PC-3 (cell line): ENCODE measurements at regions not wholly inside any gene's neighbourhood (a gene's known extent, or its start where the extent isn't known, plus 50 kb on each side); places are given as distances from the start of the nearest gene placed in this dataset.

Experiments used
- ATAC-seq: fragments of 200-7000 bp; cut with Tn5 transposase; 2 replicates; pipeline ENCODE4 v1.9.1; 2020; ENCODE audit warnings: mild to moderate bottlenecking, moderate library complexity
- BruUV-seq: library from RNA; stranded (reverse); fragments of 400-500 nt; replicated peaks from 2 replicates; lab custom pipeline; 2021; lab: Mats Ljungman, UMichigan
- CTCF ChIA-PET: fragments of 300-600 bp; sonication (Branson Sonifier 250); formaldehyde crosslinking; loops from one replicate; lab custom pipeline; 2022; ENCODE audit warnings: antibody characterized with exemption; lab: Charles Lee
- POLR2A ChIA-PET: fragments of 300-600 bp; sonication (Branson Sonifier 250); formaldehyde crosslinking; loops from one replicate; lab custom pipeline; 2022; ENCODE audit warnings: antibody characterized with exemption; ENCODE audit not compliant: unreplicated experiment; lab: Charles Lee
- DNase-seq: peaks from one replicate; pipeline ENCODE4 v3.0.0-alpha.2; 2015
- H2AFZ ChIP-seq: fragments of 300-600 bp; sonication (generic); 2 replicates; pipeline ENCODE4 v1.6.0; 2016; ENCODE audit warnings: antibody characterized with exemption, low read length
- H3F3A ChIP-seq: fragments of 300-600 bp; sonication (generic); one replicate; pipeline ENCODE4 v1.6.0; 2017; ENCODE audit warnings: antibody characterized with exemption, low read length, control low read depth, mild to moderate bottlenecking; ENCODE audit not compliant: unreplicated experiment
- H3K27ac ChIP-seq: fragments of 300-600 bp; sonication (generic); 2 replicates; pipeline ENCODE4 v1.5.1; 2016; ENCODE audit warnings: mild to moderate bottlenecking, low read length
- H3K27me3 ChIP-seq: fragments of 300-600 bp; sonication (generic); 2 replicates; pipeline ENCODE4 v1.6.1; 2016; ENCODE audit warnings: low read length, mixed read lengths
- H3K36me3 ChIP-seq: fragments of 300-600 bp; sonication (generic); 2 replicates; pipeline ENCODE4 v1.6.1; 2016; ENCODE audit warnings: low read depth, mixed run types, low read length, mixed read lengths
- H3K4me1 ChIP-seq: fragments of 300-600 bp; sonication (generic); 2 replicates; pipeline ENCODE4 v1.5.1; 2016; ENCODE audit warnings: low read length; ENCODE audit not compliant: insufficient read depth
- H3K4me2 ChIP-seq: fragments of 300-600 bp; sonication (generic); 2 replicates; pipeline ENCODE4 v1.6.0; 2016; ENCODE audit warnings: low read length
- H3K4me3 ChIP-seq: fragments of 300-600 bp; sonication (generic); 2 replicates; pipeline ENCODE4 v1.5.1; 2016; ENCODE audit warnings: mild to moderate bottlenecking, low read length, mixed read lengths
- H3K79me2 ChIP-seq: fragments of 300-600 bp; sonication (generic); 2 replicates; pipeline ENCODE4 v1.6.1; 2017; ENCODE audit warnings: low read length, mixed read lengths
- H3K9ac ChIP-seq: fragments of 300-600 bp; sonication (generic); 2 replicates; pipeline ENCODE4 v1.6.0; 2016; ENCODE audit warnings: mild to moderate bottlenecking, low read length
- H3K9me2 ChIP-seq: fragments of 300-600 bp; sonication (generic); replicated peaks from 2 replicates; pipeline ENCODE4 v1.6.1; 2016; ENCODE audit warnings: mixed run types, low read length, mixed read lengths
- H3K9me3 ChIP-seq: fragments of 300-600 bp; sonication (generic); 2 replicates; pipeline ENCODE4 v1.6.1; 2016; ENCODE audit warnings: low read length, mixed read lengths
- H4K20me1 ChIP-seq: fragments of 300-600 bp; sonication (generic); 2 replicates; pipeline ENCODE4 v1.6.1; 2016; ENCODE audit warnings: low read length, mixed read lengths
- CTCF ChIP-seq: fragments of 300-600 bp; sonication (generic); conservative IDR thresholded peaks from 2 replicates; pipeline ENCODE4 v1.5.1; 2017; ENCODE audit warnings: antibody characterized with exemption, low read depth, mild to moderate bottlenecking, low read length
- EZH2 ChIP-seq: fragments of 300-600 bp; sonication (generic); IDR thresholded peaks from one replicate; pipeline ENCODE4 v1.6.1; 2017; ENCODE audit warnings: antibody characterized with exemption, mild to moderate bottlenecking, low read length; ENCODE audit not compliant: unreplicated experiment
- EZH2phosphoT487 ChIP-seq: fragments of 300-600 bp; sonication (generic); IDR thresholded peaks from 2 replicates; pipeline ENCODE4 v1.6.1; 2018; ENCODE audit warnings: mild to moderate bottlenecking, antibody characterized with exemption, low read length, borderline replicate concordance
- intact Hi-C: fragments of 100-400 bp; cut with micrococcal nuclease; formaldehyde crosslinking; loops from 2 replicates; pipeline ENCODE4 v1.9.0; 2023

GRCh38 chr4:169927280-169927679 is 98.9 kb downstream of the MFAP3L start:
- Histone ChIP-seq H3K36me3 (no peaks in the 10 kb centered on the region), H3K4me3 (no peak overlapping the region), H4K20me1 (no peaks in the 10 kb centered on the region), H3F3A (no peaks in the 10 kb centered on the region), H3K9ac (no peak overlapping the region), H3K79me2 (no peaks in the 10 kb centered on the region), H3K27ac (no peak overlapping the region), H3K4me1 (no peaks in the 10 kb centered on the region), H3K27me3 (peaks cover 27% of the 10 kb centered on the region), H2AFZ (no peak overlapping the region), H3K9me2 (no peaks in the 10 kb centered on the region), H3K4me2 (no peak overlapping the region), H3K9me3 (no peaks in the 10 kb centered on the region)
- ChIA-PET CTCF (no interaction called here), POLR2A (no interaction called here)
- ATAC-seq = no peak
- intact Hi-C loops = no loop called here
- no peak for DNase-seq
- no TSS peak for BruUV-seq
- TF ChIP-seq CTCF (no peak), EZH2phosphoT487 (no peak), EZH2 (no peak)

DNA sequence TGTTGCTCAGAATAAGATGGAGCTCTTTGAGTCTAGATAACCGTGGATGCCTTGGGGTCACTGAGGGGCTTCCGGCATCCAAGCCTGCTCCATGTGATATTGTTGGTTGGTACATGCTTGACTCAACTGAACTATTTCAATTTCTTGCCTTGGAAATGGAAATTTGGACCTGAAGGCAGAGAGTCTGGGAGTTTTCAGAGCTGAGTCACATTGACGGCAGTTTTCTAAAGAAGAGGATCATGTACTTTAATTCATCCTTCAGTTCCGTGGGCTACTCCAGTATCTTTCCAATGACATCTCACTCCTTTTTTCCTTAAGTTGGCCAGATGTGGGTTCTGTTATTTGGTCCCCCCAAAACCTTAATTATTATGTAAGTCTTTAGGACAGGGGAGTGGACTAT is 100.5 kb downstream of the MFAP3L start:
- Histone ChIP-seq H2AFZ (no peak overlapping the region), H3K9me2 (no peaks in the 10 kb centered on the region), H3K9ac (no peak overlapping the region), H3K36me3 (no peaks in the 10 kb centered on the region), H3K4me1 (no peaks in the 10 kb centered on the region), H3K4me2 (no peak overlapping the region), H4K20me1 (no peaks in the 10 kb centered on the region), H3K79me2 (no peaks in the 10 kb centered on the region), H3K27ac (no peak overlapping the region), H3F3A (no peaks in the 10 kb centered on the region), H3K9me3 (no peaks in the 10 kb centered on the region), H3K27me3 (peaks cover 41% of the 10 kb centered on the region), H3K4me3 (no peak overlapping the region)
- POLR2A ChIA-PET = no interaction called here
- BruUV-seq = no TSS peak
- intact Hi-C loops = no loop called here
- no peak for DNase-seq
- no peak for ATAC-seq
- CTCF ChIA-PET = no interaction called here
- TF ChIP-seq EZH2phosphoT487 = no peak
- no peak for TF ChIP-seq CTCF
- TF ChIP-seq EZH2 = no peak

- TF ChIP-seq EZH2 (no peak), CTCF (no peak), EZH2phosphoT487 (no peak)
- intact Hi-C loops = no loop called here
- no peak for DNase-seq
- H3K9me3 ChIP-seq = no peaks in the 10 kb centered on the region
- H3K4me2 ChIP-seq = no peak overlapping the region
- no peaks in the 10 kb centered on the region for H3K79me2 ChIP-seq
- ATAC-seq = no peak
- no peak overlapping the region for H2AFZ ChIP-seq
- no peaks in the 10 kb centered on the region for H3K36me3 ChIP-seq
- BruUV-seq = no TSS peak
- H4K20me1 ChIP-seq = no peaks in the 10 kb centered on the region
- H3K4me3 ChIP-seq = no peak overlapping the region
- H3F3A ChIP-seq = no peaks in the 10 kb centered on the region
- ChIA-PET POLR2A (interaction anchor here (0.6 kb wide), 1 partner anchor 29 kb away, joined by 3 read pairs; no protein-coding TSS in a partner anchor), CTCF (no interaction called here)
- no peak overlapping the region for H3K27ac ChIP-seq
- no peaks in the 10 kb centered on the region for H3K4me1 ChIP-seq
- no peaks in the 10 kb centered on the region for H3K9me2 ChIP-seq
- no peak overlapping the region for H3K9ac ChIP-seq
- H3K27me3 ChIP-seq = peaks cover 40% of the 10 kb centered on the region
These were observed 103.4 kb downstream of the MFAP3L start for GRCh38 chr4:169922632-169923276.
